Smooth muscle cell (in vitro differentiated cells): ENCODE measurements at regions not wholly inside any gene's neighbourhood (a gene's known extent, or its start where the extent isn't known, plus 50 kb on each side); places are given as distances from the start of the nearest gene placed in this dataset.
"Not testable (repeated sequence)": the region's sequence is repeated elsewhere in the genome, so short reads cannot be mapped to it uniquely, and the experiment has no call there.

Experiments
- DNase-seq: peaks from one replicate; lab custom pipeline; 2025; ENCODE audit not compliant: unreplicated experiment; lab: John Stamatoyannopoulos, UW
- H2AFZ ChIP-seq: fragments of 200-600 bp; sonication (generic); 2 replicates; pipeline ENCODE4 v1.6.0; 2016; ENCODE audit warnings: antibody characterized with exemption, low read depth, mild to moderate bottlenecking
- H3F3A ChIP-seq: fragments of 200-600 bp; sonication (generic); 2 replicates; pipeline ENCODE4 v1.6.0; 2017; ENCODE audit warnings: antibody characterized with exemption, low read depth
- H3K27ac ChIP-seq: fragments of 200-600 bp; sonication (generic); 2 replicates; pipeline ENCODE4 v1.5.1; 2016; ENCODE audit warnings: low read depth, mild to moderate bottlenecking
- H3K27me3 ChIP-seq: fragments of 200-600 bp; sonication (generic); 2 replicates; pipeline ENCODE4 v1.6.1; 2016; ENCODE audit warnings: low read depth, mild to moderate bottlenecking
- H3K36me3 ChIP-seq: fragments of 200-600 bp; sonication (generic); 2 replicates; pipeline ENCODE4 v1.5.1; 2016; ENCODE audit warnings: low read depth
- H3K4me1 ChIP-seq: fragments of 200-600 bp; sonication (generic); 2 replicates; pipeline ENCODE4 v1.5.1; 2016; ENCODE audit warnings: low read depth
- H3K4me2 ChIP-seq: fragments of 200-600 bp; sonication (generic); 2 replicates; pipeline ENCODE4 v1.6.0; 2016; ENCODE audit warnings: mild to moderate bottlenecking
- H3K4me3 ChIP-seq: fragments of 200-600 bp; sonication (generic); 2 replicates; pipeline ENCODE4 v1.5.1; 2016; ENCODE audit warnings: mild to moderate bottlenecking
- H3K79me2 ChIP-seq: fragments of 200-600 bp; sonication (generic); 2 replicates; pipeline ENCODE4 v1.6.0; 2016; ENCODE audit warnings: low read depth, mild to moderate bottlenecking
- H3K9ac ChIP-seq: fragments of 200-600 bp; sonication (generic); 2 replicates; pipeline ENCODE4 v1.6.0; 2016; ENCODE audit warnings: low read depth
- H3K9me3 ChIP-seq: fragments of 200-600 bp; sonication (generic); replicated peaks from 2 replicates; pipeline ENCODE4 v1.5.1; 2016; ENCODE audit warnings: low read depth
- H4K20me1 ChIP-seq: fragments of 200-600 bp; sonication (generic); 2 replicates; pipeline ENCODE4 v1.6.0; 2016; ENCODE audit warnings: low read depth
- CTCF ChIP-seq: fragments of 200-600 bp; sonication (generic); IDR thresholded peaks from 2 replicates; pipeline ENCODE4 v1.5.1; 2017; ENCODE audit warnings: borderline replicate concordance, mild to moderate bottlenecking, antibody characterized with exemption; ENCODE audit not compliant: insufficient read depth, poor library complexity, severe bottlenecking
- WGBS: methylation state at CpG from one replicate; pipeline ENCODE4 v1.1.7; 2016; ENCODE audit warnings: low lambda C conversion rate; 5-methylcytosine and 5-hydroxymethylcytosine counted together

GRCh38 chr10:57333880-57334279, 933.8 kb downstream of the IPMK start:
- Histone ChIP-seq H3K9me3 (no peaks in the 10 kb centered on the region), H4K20me1 (no peaks in the 10 kb centered on the region), H3K27me3 (no peaks in the 10 kb centered on the region), H3K36me3 (no peaks in the 10 kb centered on the region), H3K4me2 (no peak overlapping the region), H3K79me2 (no peaks in the 10 kb centered on the region), H3K9ac (no peak overlapping the region), H3F3A (no peaks in the 10 kb centered on the region), H3K4me3 (no peak overlapping the region), H3K4me1 (no peaks in the 10 kb centered on the region), H2AFZ (no peak overlapping the region), H3K27ac (no peak overlapping the region)
- WGBS = 82% methylated on average over 2 of the region's 2 CpGs
- no peak for TF ChIP-seq CTCF
- DNase-seq = no peak

DNA sequence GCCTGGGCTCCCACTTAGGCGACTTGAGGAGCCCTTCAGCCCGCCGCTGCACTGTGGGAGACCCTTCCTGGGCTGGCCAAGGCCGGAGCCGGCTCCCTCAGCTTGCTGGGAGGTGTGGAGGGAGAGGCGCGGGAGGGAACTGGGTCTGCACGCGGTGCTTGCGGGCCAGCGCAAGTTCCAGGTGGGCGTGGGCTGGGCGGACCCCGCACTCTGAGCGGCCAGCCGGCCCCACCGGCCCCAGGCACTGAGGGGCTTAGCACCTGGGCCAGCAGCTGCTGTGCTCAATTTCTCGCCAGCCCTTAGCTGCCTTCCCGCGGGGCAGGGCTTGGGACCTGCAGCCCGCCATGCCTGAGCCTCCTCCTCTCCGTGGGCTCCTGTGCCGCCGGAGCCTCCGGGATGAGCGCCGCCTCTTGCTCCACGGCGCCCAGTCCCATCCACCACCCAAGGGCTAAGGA, 946.3 kb downstream of the IPMK start:
- not testable (repeated sequence) for H3K27ac ChIP-seq, H4K20me1 ChIP-seq, H2AFZ ChIP-seq, H3K9me3 ChIP-seq, H3K27me3 ChIP-seq, H3K79me2 ChIP-seq, DNase-seq, H3K4me3 ChIP-seq, H3F3A ChIP-seq, H3K4me1 ChIP-seq, H3K4me2 ChIP-seq, H3K9ac ChIP-seq, H3K36me3 ChIP-seq
- 96% methylated on average over 29 of the region's 29 CpGs for WGBS

GRCh38 chr10:57320416-57320815, 947.3 kb downstream of the IPMK start:
- Histone ChIP-seq H2AFZ (no peak overlapping the region), H4K20me1 (no peaks in the 10 kb centered on the region), H3K9ac (no peak overlapping the region), H3K79me2 (no peaks in the 10 kb centered on the region), H3K9me3 (no peaks in the 10 kb centered on the region), H3K4me3 (no peak overlapping the region), H3K27ac (no peak overlapping the region), H3F3A (no peaks in the 10 kb centered on the region), H3K27me3 (no peaks in the 10 kb centered on the region), H3K4me1 (no peaks in the 10 kb centered on the region), H3K4me2 (no peak overlapping the region), H3K36me3 (no peaks in the 10 kb centered on the region)
- no peak for DNase-seq
- WGBS = 83% methylated on average over 3 of the region's 3 CpGs
- no peak for TF ChIP-seq CTCF

DNA sequence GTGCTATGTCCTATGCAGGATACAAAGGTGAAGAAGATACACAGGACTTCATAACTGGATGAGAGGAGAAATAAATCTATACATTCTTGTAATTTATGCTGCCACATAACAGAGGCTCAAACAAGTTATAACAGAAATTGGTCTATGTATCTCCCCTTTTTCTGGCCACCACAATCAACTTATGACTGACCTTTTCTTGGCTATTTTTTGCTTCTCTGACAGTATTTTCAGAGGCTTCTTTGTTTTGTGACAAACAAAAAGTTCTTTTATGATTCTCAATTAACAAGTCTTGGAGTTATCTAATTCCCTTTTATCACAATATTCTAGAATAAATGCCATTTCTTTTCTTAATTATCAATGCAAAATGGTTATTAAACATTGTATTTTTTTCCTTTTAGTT, 953.0 kb upstream of the ZWINT start:
- H3K27ac ChIP-seq = no peak overlapping the region
- no peaks in the 10 kb centered on the region for H3F3A ChIP-seq
- H3K9me3 ChIP-seq = no peaks in the 10 kb centered on the region
- H4K20me1 ChIP-seq = no peaks in the 10 kb centered on the region
- no peaks in the 10 kb centered on the region for H3K27me3 ChIP-seq
- H2AFZ ChIP-seq = no peak overlapping the region
- H3K4me1 ChIP-seq = no peaks in the 10 kb centered on the region
- TF ChIP-seq CTCF = no peak
- no peaks in the 10 kb centered on the region for H3K36me3 ChIP-seq
- H3K79me2 ChIP-seq = no peaks in the 10 kb centered on the region
- DNase-seq = no peak
- no peak overlapping the region for H3K4me3 ChIP-seq
- no peak overlapping the region for H3K4me2 ChIP-seq
- no peak overlapping the region for H3K9ac ChIP-seq
